Transverse colon (tissue), 4 donors: ENCODE measurements at regions not wholly inside any gene's neighbourhood (a gene's known extent, or its start where the extent isn't known, plus 50 kb on each side); places are given as distances from the start of the nearest gene placed in this dataset.

Source experiments
- CTCF ChIP-seq, 5 experiments: fragments of 200-600 bp in 3 of 5; fragments of 450-650 bp in 2 of 5; sonication (generic) in 3 of 5; IDR thresholded peaks; 1 replicate in 2 of 5; 2 replicates in 3 of 5; pipeline ENCODE4 v1.5.1; 2016 to 2017; ENCODE audit warnings: antibody characterized with exemption in 5 of 5, inconsistent platforms in 3 of 5, mild to moderate bottlenecking in 2 of 5, moderate library complexity in 1 of 5
- POLR2A ChIP-seq: fragments of 450-650 bp; IDR thresholded peaks from one replicate; pipeline ENCODE4 v1.6.1; 2016; ENCODE audit warnings: antibody characterized with exemption, mild to moderate bottlenecking, moderate library complexity
- POLR2AphosphoS5 ChIP-seq, 3 donors: sonication (generic); formaldehyde crosslinking; IDR thresholded peaks; one replicate each; pipeline ENCODE4 v1.6.1; 2016; ENCODE audit warnings: antibody characterized with exemption in 3 of 3

- no peak for TF ChIP-seq CTCF (IDR thresholded peaks at IDR 0.05)
- TF ChIP-seq POLR2A: no peak
- no peak for TF ChIP-seq POLR2AphosphoS5 (IDR thresholded peaks at IDR 0.05)
Measured at GRCh38 chr22:47437110-47437509, 674.7 kb downstream of the TBC1D22A start.
